ENCODE measurements at regions not wholly inside any gene's neighbourhood (a gene's known extent, or its start where the extent isn't known, plus 50 kb on each side); places are given as distances from the start of the nearest gene placed in this dataset.

DNA sequence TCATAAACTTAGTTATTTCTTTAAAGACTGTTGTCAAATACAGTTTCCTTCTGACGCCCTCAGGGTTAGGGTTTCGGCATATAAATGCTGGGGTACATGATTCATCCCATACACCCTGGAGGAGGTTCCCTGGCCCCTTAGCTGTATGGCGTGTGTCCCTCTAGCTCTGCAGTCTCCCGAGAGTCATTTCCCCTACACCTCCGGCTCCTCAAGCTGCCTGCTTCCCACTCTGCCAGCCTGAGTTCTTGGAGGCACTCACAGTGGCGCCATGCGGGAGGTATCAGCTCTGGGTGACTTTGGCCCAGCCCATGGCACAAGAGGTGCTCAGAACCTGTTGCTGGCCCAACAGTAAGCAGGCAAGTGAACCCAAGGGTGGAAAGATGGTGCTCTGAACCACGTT lies 70.2 kb upstream of the TRPM1 start:
- no peaks in the 10 kb centered on the region for H3K27me3 ChIP-seq
- no peaks in the 10 kb centered on the region for H3K4me1 ChIP-seq
- no peak for TF ChIP-seq POLR2AphosphoS5 (IDR thresholded peaks at IDR 0.05; ENCODE audit: insufficient read depth in 1 of 2, low read depth in 1 of 2)
- no peak for TF ChIP-seq POLR2A (IDR thresholded peaks at IDR 0.05)
- TF ChIP-seq, protein P1, sequence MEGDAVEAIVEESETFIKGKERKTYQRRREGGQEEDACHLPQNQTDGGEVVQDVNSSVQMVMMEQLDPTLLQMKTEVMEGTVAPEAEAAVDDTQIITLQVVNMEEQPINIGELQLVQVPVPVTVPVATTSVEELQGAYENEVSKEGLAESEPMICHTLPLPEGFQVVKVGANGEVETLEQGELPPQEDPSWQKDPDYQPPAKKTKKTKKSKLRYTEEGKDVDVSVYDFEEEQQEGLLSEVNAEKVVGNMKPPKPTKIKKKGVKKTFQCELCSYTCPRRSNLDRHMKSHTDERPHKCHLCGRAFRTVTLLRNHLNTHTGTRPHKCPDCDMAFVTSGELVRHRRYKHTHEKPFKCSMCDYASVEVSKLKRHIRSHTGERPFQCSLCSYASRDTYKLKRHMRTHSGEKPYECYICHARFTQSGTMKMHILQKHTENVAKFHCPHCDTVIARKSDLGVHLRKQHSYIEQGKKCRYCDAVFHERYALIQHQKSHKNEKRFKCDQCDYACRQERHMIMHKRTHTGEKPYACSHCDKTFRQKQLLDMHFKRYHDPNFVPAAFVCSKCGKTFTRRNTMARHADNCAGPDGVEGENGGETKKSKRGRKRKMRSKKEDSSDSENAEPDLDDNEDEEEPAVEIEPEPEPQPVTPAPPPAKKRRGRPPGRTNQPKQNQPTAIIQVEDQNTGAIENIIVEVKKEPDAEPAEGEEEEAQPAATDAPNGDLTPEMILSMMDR (IDR thresholded peaks at IDR 0.05) = no peak
- H3K27ac ChIP-seq = no peak overlapping the region
- intact Hi-C loops (cut with DNase I) = no loop called here
- H3K4me3 ChIP-seq = no peak overlapping the region
- no peaks in the 10 kb centered on the region for H3K36me3 ChIP-seq
- no peak for DNase-seq (ENCODE audit: extremely low spot score in 2 of 2)
- no peaks in the 10 kb centered on the region for H3K9me3 ChIP-seq

GRCh38 chr15:31172606-31173005 lies 71.1 kb upstream of the TRPM1 start:
- no peaks in the 10 kb centered on the region for H3K4me1 ChIP-seq
- H3K27ac ChIP-seq = no peak overlapping the region
- H3K9me3 ChIP-seq = no peaks in the 10 kb centered on the region
- H3K27me3 ChIP-seq = no peaks in the 10 kb centered on the region
- DNase-seq (ENCODE audit: extremely low spot score in 2 of 2) = no peak
- intact Hi-C loops (cut with DNase I) = no loop called here
- H3K36me3 ChIP-seq = no peaks in the 10 kb centered on the region
- H3K4me3 ChIP-seq = no peak overlapping the region
- no peak for TF ChIP-seq POLR2A (IDR thresholded peaks at IDR 0.05)
- no peak for TF ChIP-seq POLR2AphosphoS5 (IDR thresholded peaks at IDR 0.05; ENCODE audit: insufficient read depth in 1 of 2, low read depth in 1 of 2)
- TF ChIP-seq, protein P1 (IDR thresholded peaks at IDR 0.05) = no peak

- TF ChIP-seq POLR2AphosphoS5 (IDR thresholded peaks at IDR 0.05; ENCODE audit: insufficient read depth in 1 of 2, low read depth in 1 of 2) = no peak
- no peak for DNase-seq (ENCODE audit: extremely low spot score in 2 of 2)
- Histone ChIP-seq H3K27me3 (no peaks in the 10 kb centered on the region), H3K4me3 (no peak overlapping the region), H3K27ac (no peak overlapping the region), H3K9me3 (no peaks in the 10 kb centered on the region), H3K36me3 (no peaks in the 10 kb centered on the region), H3K4me1 (no peaks in the 10 kb centered on the region)
- intact Hi-C loops (cut with DNase I) = no loop called here
These were observed 72.4 kb upstream of the TRPM1 start for GRCh38 chr15:31173790-31174450.

- Histone ChIP-seq H3K4me1 (no peaks in the 10 kb centered on the region), H3K36me3 (no peaks in the 10 kb centered on the region), H3K9me3 (peaks cover 3% of the 10 kb centered on the region), H3K4me3 (no peak overlapping the region), H3K27ac (no peak overlapping the region), H3K27me3 (no peaks in the 10 kb centered on the region)
- DNase-seq (ENCODE audit: extremely low spot score in 2 of 2) = no peak
- TF ChIP-seq POLR2AphosphoS5 (IDR thresholded peaks at IDR 0.05; ENCODE audit: insufficient read depth in 1 of 2, low read depth in 1 of 2) (no peak), POLR2A (IDR thresholded peaks at IDR 0.05) (no peak)
- TF ChIP-seq, protein P1 (IDR thresholded peaks at IDR 0.05) = no peak
- intact Hi-C loops (cut with DNase I) = no loop called here
These were observed 74.0 kb upstream of the TRPM1 start for GRCh38 chr15:31175484-31175883.

GRCh38 chr15:31177951-31178350 lies 76.4 kb upstream of the TRPM1 start:
- no peaks in the 10 kb centered on the region for H3K36me3 ChIP-seq
- no peaks in the 10 kb centered on the region for H3K27me3 ChIP-seq
- H3K4me1 ChIP-seq = no peaks in the 10 kb centered on the region
- TF ChIP-seq POLR2AphosphoS5 (IDR thresholded peaks at IDR 0.05; ENCODE audit: insufficient read depth in 1 of 2, low read depth in 1 of 2) = no peak
- TF ChIP-seq POLR2A (IDR thresholded peaks at IDR 0.05) = no peak
- TF ChIP-seq, protein P1 (IDR thresholded peaks at IDR 0.05) = no peak
- H3K9me3 ChIP-seq = peaks cover 7% of the 10 kb centered on the region
- DNase-seq (ENCODE audit: extremely low spot score in 2 of 2) = no peak
- intact Hi-C loops (cut with DNase I) = no loop called here
- no peak overlapping the region for H3K27ac ChIP-seq
- no peak overlapping the region for H3K4me3 ChIP-seq
